ENCODE measurements at regions not wholly inside any gene's neighbourhood (a gene's known extent, or its start where the extent isn't known, plus 50 kb on each side); places are given as distances from the start of the nearest gene placed in this dataset.

DNA sequence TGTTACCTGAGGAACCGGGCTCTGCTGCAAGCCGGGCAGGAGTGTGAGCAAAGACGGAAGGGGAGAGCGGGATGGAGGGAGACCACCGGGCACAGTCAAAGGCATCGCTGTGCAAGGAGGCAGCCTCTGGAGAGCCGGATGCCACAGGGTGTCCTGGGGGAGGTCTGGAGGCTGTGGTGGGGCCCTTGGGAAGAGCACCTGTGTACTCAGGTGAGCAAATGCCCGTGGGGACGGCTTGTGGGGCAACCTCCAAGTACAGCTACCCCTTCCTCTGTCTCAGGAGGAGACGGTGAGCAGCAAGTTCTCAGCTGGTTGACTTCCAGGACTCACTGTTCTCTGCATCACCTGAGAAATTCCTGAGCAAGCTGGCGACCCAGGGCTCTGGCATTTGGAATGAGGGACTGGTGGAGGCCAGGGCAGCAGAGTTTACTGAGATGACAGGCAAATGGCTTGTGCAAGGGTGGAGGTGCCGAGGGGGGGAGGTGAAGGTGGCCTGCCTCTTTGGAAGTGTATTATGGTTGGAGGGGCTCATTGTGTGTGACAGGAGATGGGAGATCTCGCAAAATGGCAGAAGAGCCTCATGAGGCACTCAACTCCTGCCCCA is 345.2 kb upstream of the SHH start:
- Histone ChIP-seq H3K4me1 (no peaks in the 10 kb centered on the region), H3K27me3 (0 out of 2 replicates have a peak, but pooled peaks cover 7% of the 10 kb centered on the region), H3K9me3 (replicated peaks) (no peaks in the 10 kb centered on the region), H3K4me3 (no peak overlapping the region), H3K27ac (no peak overlapping the region), H3K36me3 (no peaks in the 10 kb centered on the region)
- no peak for DNase-seq

DNA sequence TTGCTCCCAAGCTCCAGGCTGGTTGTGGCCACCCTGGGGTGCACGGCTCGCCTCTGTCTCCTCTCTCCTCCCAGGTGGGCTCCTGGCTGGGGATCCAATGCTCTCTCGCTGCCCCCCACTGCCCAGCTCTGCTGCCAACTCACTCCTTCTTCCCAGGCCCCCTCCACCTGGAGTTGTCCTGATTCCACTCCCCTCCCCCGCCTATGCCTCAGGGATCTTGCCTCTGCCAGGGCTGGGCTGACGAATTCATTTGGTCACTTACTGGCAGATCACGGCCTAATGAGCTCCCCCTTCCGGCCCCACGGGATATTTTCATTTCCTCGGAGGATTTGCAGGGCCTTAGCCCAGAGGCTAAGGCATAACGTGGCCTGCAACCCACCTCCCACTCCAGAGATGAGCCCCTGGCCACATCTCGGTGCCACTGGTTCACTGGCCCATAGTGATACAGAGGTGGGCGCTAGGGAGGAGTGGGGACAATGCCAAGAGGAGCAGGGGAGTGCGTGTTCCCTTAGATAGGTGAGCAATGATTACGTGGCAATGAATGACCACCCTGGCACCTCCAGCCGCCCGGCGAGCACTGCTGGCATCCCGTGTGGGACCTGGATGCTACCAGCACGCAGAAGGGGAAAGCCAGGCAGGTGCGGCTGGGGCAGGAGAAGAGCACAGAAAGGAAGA is 344.6 kb upstream of the SHH start:
- no peaks in the 10 kb centered on the region for H3K9me3 ChIP-seq (replicated peaks)

DNA sequence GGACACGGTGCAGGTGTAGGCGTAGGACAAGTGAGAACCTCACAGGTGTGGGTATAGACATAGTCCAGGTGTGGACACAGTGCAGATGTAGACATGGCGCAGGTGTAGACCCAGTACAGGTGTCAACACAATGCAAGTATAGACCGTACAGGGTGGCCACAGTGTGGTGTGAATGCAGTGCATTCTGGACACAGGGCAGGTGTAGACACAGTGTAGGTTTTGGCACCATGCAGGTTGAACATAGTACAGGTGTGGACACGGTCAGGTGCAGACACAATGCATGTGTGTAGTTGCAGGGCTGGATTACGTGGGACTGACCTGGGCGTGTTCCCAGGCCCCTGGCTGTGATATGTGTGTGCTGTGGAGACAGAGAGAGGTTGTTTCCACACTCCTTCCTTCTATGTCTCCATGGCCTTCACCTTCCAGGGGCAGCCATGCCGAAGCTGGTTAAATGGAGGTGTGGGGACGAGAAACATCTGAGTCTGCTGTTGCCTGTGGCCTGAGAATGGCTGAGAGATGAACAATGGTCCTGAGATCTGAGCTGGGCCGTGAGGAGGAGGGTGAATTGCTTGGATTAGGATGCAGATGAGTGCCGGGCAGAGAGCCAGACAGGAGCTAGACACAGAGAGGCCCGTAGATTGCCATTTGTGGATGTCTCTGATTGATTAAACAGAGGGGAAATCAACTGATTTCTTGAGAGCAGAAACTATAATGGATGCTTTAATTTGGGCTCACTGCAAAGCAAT is 343.9 kb upstream of the SHH start:
- no peak for DNase-seq
- Histone ChIP-seq H3K36me3 (no peaks in the 10 kb centered on the region), H3K27ac (no peak overlapping the region), H3K27me3 (0 out of 2 replicates have a peak, but pooled peaks cover 7% of the 10 kb centered on the region), H3K4me1 (no peaks in the 10 kb centered on the region), H3K4me3 (no peak overlapping the region), H3K9me3 (replicated peaks) (no peaks in the 10 kb centered on the region)

More for the DNA sequence above, 344.6 kb upstream of the SHH start:
- Histone ChIP-seq H3K27ac (no peak overlapping the region), H3K4me1 (no peaks in the 10 kb centered on the region), H3K36me3 (no peaks in the 10 kb centered on the region), H3K27me3 (0 out of 2 replicates have a peak, but pooled peaks cover 7% of the 10 kb centered on the region), H3K4me3 (no peak overlapping the region)
- peak in 1 of 2 experiments; percentile 42 for DNase-seq

DNA sequence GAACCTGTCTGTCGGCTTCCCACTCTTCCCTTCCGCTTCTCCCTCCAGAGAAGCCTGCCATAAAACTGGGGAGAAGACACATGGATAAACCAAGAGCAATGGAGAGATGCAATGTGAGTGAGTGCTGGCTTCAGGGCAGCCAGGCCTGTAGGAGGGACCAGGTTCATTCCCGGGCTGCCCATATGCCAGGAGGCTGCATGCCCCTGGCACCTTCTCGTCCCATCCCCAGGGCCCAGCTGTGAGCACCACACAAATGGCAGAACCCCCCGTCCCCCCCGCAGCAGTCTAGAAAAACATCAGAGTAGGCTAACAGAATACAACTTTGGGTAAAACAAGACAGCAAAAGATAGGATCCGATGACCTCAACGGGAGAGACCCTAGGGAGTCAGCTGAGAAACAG is 341.3 kb upstream of the SHH start:
- Histone ChIP-seq H3K9me3 (replicated peaks) (no peaks in the 10 kb centered on the region), H3K4me3 (no peak overlapping the region), H3K36me3 (no peaks in the 10 kb centered on the region), H3K27ac (no peak overlapping the region), H3K4me1 (no peaks in the 10 kb centered on the region), H3K27me3 (0 out of 2 replicates have a peak, but pooled peaks cover 10% of the 10 kb centered on the region)
- no peak for DNase-seq

DNA sequence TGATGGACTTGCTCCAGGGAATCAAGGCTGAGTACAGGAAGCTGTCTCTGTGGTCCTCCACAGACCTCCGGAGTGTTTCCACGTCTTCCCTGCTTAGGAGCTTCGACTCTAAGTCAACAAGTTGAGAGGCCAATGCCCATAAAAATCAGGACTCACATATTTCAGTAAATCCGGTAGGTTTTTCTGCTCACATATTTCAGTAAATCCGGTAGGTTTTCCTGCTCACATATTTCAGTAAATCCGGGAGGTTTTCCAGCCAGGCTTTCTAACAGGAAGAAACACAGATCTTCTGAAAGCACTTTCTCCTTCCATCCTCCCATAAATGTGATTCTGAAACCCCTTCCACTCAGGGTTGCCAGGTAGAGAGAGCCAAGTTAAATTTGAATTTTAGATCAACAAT is 340.1 kb upstream of the SHH start:
- no peaks in the 10 kb centered on the region for H3K4me1 ChIP-seq

DNA sequence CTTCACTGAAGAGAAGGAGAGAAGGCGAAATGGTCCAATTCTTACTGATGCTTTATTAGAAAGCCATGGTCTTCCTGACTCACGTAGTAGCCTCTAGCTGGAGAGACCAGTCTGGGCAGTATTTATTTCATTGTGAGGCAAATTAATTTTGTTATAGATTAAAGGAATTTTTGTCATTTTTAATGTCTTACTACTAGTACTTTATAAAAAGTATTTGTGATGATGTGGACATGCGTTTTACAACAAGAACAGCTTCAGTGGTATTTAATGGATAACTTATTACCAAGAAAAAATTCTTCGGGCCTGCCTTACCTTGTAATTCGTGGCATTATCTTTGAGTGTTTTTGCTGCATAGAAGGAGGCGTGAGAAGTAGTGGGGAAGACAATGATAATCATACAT is 339.4 kb upstream of the SHH start:
- H3K9me3 ChIP-seq (replicated peaks): no peaks in the 10 kb centered on the region
- DNase-seq: no peak
- no peaks in the 10 kb centered on the region for H3K4me1 ChIP-seq
- no peaks in the 10 kb centered on the region for H3K36me3 ChIP-seq
- H3K27me3 ChIP-seq: peaks cover 11% of the 10 kb centered on the region; the same call in 1 of the 2 replicates
- H3K4me3 ChIP-seq: no peak overlapping the region
- H3K27ac ChIP-seq: no peak overlapping the region

More for the DNA sequence above, 340.1 kb upstream of the SHH start:
- Histone ChIP-seq H3K27ac (no peak overlapping the region), H3K27me3 (0 out of 2 replicates have a peak, but pooled peaks cover 5% of the 10 kb centered on the region), H3K36me3 (no peaks in the 10 kb centered on the region), H3K9me3 (replicated peaks) (no peaks in the 10 kb centered on the region), H3K4me3 (no peak overlapping the region)
- no peak for DNase-seq

DNA sequence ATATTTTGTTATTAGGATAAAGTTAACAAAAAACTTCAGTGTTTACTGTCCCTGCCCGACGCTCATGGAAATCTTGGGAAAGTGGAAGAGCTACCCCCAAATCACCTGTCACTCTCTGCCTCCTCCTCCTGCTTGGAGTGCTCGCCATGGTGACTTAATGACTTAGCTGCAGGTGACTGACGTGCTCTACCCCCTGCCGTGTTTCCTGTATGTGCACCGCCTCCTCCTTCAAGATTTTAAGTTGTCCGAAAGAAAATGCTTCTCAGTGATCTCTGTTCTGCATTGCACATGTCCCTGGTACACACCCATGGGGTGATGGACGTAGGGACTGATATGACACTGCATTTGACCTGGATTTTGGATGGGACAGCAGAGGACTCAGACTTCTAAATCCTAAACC is 338.8 kb upstream of the SHH start:
- Histone ChIP-seq H3K9me3 (replicated peaks) (no peaks in the 10 kb centered on the region), H3K4me3 (no peak overlapping the region), H3K27ac (no peak overlapping the region), H3K27me3 (peaks cover 15% of the 10 kb centered on the region), H3K36me3 (no peaks in the 10 kb centered on the region), H3K4me1 (no peaks in the 10 kb centered on the region)
- no peak for DNase-seq

DNA sequence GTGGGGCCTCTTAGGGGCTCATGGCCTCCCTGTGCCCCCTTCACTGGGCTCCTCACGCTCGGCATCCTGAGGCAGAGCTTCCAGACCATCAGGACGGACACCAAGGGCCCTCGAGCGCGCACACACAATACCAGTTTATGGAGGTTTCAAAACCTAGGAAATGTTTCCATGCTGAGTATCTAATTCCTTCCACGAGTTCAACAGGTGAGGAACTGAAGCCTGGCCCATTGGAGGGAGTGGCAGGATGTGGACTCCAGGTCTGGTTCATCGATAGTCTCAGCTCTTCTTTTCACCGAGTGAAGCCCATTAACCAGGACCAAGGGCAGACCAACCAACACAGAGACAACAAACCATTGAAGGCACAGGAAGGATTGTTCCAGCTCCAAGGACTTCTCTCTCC is 336.7 kb upstream of the SHH start:
- no peak for DNase-seq
- no peaks in the 10 kb centered on the region for H3K4me1 ChIP-seq
- H3K9me3 ChIP-seq (replicated peaks): no peaks in the 10 kb centered on the region
- H3K4me3 ChIP-seq: no peak overlapping the region
- peaks cover 36% of the 10 kb centered on the region for H3K27me3 ChIP-seq
- no peak overlapping the region for H3K27ac ChIP-seq
- no peaks in the 10 kb centered on the region for H3K36me3 ChIP-seq

DNA sequence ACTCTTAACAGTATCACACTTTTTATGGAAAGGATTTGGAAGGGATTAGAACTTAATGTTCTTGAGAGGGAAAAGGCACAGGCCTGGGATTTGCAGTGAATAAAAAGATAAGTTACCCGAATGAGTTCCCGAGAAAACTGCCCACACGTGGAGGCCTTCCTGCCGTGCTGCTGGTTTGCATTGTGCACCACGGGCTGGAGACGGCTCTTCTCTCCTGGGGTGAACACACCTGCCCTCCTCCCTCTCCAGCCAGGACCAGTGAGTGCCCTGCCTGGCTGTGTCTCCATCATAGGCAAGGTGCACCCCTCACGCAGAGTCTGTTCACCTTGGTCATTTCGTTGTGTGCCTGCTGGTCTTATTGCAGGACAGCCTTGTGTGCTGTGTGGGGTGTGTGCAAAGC is 336.3 kb upstream of the SHH start:
- peaks cover 40% of the 10 kb centered on the region for H3K27me3 ChIP-seq
- DNase-seq: no peak
- H3K4me3 ChIP-seq: no peak overlapping the region
- H3K9me3 ChIP-seq (replicated peaks): no peaks in the 10 kb centered on the region
- H3K27ac ChIP-seq: no peak overlapping the region
- H3K4me1 ChIP-seq: no peaks in the 10 kb centered on the region
- H3K36me3 ChIP-seq: no peaks in the 10 kb centered on the region

DNA sequence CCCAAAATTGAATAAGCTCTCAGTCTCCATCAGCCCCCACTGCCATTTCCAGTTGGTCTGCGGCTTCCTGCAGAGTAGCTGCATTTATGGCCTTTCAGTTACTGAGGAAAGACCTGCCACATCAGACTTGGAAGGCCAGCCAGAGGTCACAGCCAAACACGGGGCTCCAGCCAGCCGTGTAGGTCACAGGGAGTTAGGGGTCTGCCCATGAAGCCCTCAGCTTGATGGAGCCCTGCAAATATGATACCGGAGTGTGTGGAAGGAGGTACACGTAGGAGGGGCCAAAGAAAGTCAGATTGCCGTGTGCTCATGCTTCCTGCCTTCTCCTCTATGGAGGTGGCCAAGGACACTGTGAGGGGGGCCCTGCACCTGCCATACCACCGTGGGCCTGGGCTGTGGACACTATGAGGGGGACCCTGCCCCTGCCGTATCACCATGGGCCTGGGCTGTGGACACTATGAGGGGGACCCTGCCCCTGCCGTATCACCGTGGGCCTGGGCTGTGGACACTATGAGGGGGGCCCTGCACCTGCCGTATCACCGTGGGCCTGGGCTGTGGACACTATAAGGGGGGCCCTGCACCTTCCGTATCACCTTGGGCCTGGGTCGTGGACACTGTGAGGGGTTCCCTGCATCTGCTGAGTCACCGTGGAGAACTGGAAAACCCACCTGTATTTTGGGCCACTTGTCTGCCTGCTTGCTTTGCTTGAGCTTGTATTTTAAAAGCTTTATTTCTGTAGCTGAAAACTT is 335.7 kb upstream of the SHH start:
- no peaks in the 10 kb centered on the region for H3K4me1 ChIP-seq
- no peak for DNase-seq
- H3K4me3 ChIP-seq: no peak overlapping the region
- no peak overlapping the region for H3K27ac ChIP-seq
- H3K9me3 ChIP-seq (replicated peaks): no peaks in the 10 kb centered on the region
- no peaks in the 10 kb centered on the region for H3K36me3 ChIP-seq
- peaks cover 45% of the 10 kb centered on the region for H3K27me3 ChIP-seq

DNA sequence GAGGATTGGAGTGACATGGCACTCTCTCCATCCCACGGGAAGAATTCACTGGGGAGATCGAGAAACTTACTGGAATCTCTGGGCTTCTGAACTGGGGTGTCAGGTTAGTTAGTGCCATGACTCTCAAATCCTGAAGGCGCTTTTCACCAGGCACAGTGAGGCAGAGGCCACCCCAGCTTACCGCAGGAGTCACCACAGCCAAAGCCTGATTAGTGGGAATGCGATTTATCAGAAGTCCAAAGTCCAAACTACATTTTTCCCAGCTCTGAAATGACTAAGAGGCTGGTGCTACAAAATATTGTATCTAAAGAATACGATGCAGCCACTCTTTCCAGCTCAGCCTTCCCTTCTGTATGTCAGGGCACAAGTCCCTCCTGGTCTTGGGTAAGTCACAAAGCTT is 334.8 kb upstream of the SHH start:
- H3K27me3 ChIP-seq: peaks cover 46% of the 10 kb centered on the region
- no peak for DNase-seq

DNA sequence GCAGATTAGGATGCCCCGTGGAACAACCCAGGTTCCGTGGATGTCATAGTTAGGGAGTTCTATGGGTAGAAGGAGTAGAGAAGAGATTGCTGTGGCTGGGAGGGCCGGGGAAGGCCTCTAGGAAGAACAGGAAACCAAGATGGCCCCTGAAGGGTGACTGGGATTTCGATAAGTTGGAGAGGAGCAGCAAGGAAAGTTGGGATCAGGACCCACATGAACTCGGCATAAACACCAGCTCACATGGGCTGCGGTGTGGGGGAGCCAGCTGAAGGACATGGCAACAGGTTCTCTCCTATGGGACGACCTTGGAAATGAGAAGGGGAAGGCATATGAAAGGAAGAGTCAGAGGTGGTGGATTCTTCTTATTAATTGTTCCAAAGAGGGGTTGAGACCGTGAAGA is 333.7 kb upstream of the SHH start:
- Histone ChIP-seq H3K27me3 (peaks cover 55% of the 10 kb centered on the region), H3K27ac (no peak overlapping the region), H3K4me1 (no peaks in the 10 kb centered on the region), H3K9me3 (replicated peaks) (no peaks in the 10 kb centered on the region), H3K4me3 (no peak overlapping the region), H3K36me3 (no peaks in the 10 kb centered on the region)
- no peak for DNase-seq

More for the DNA sequence above, 334.8 kb upstream of the SHH start:
- no peaks in the 10 kb centered on the region for H3K4me1 ChIP-seq
- no peak overlapping the region for H3K27ac ChIP-seq
- no peaks in the 10 kb centered on the region for H3K36me3 ChIP-seq
- H3K4me3 ChIP-seq: no peak overlapping the region
- no peaks in the 10 kb centered on the region for H3K9me3 ChIP-seq (replicated peaks)

DNA sequence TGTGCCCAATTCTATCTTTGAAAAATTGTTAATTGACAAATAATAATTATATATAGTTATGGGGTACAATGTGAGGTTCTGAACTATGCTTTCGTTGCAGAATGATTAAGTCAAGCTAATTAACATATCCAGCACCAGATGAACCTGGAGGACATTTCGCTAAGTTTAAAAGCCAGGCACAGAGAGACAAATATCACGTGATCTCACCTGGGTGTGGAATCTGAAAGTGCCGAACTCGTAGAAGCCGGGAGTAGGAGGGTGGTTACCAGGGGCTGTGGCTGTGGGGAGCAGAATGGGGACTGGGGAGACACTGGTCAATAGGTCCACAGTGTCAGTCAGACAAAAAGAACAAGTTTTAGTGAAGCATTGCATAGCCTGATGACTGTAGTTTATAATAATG is 332.9 kb upstream of the SHH start:
- H3K27ac ChIP-seq: no peak overlapping the region
- peaks cover 3% of the 10 kb centered on the region; the same call in 1 of the 2 replicates for H3K4me1 ChIP-seq
- no peak for DNase-seq
- H3K36me3 ChIP-seq: no peaks in the 10 kb centered on the region
- no peaks in the 10 kb centered on the region for H3K9me3 ChIP-seq (replicated peaks)
- H3K27me3 ChIP-seq: peaks cover 55% of the 10 kb centered on the region
- no peak overlapping the region for H3K4me3 ChIP-seq

DNA sequence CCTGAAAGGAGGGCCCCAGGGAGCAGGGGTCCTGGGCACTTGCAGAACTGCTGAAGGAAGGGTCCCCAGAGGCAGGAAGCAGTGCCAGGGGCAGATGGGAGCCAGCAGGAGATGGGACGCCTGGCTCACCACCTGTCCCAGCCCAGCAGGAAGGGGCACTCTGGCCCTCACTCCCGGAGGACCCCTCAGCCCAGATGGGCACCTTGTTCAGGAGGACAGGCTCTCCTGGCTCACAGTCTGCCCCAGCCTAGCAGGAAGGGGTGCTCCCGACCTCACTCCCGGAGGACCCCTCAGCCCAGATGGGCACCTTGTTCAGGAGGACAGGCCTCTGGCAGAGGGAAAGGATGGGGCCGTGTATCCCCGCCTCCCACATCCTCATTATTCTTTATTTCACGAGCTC is 331.4 kb upstream of the SHH start:
- H3K36me3 ChIP-seq: no peaks in the 10 kb centered on the region

DNA sequence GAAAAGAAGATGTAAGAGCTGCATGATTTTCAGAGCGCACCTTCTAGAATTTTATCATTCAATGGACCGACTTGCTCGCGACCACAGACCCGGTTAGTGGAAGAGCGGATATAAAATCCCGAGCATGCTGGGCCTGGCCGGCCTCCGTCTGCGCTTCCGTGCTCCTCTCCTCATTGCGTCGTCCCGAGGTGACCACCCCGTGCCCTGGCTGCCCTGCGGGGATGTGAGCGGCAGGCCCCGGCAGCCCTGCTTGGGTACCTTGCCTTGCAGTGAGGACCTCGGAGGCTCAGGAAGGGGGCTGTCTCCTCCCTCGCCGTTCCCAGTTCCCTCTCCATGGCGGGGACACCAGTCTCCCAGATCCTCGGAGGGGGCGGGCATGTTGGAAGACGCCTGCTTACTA is 330.9 kb upstream of the SHH start:
- Histone ChIP-seq H3K27me3 (peaks cover 49% of the 10 kb centered on the region), H3K9me3 (replicated peaks) (no peaks in the 10 kb centered on the region), H3K4me3 (no peak overlapping the region), H3K36me3 (no peaks in the 10 kb centered on the region), H3K4me1 (peaks cover 3% of the 10 kb centered on the region; the same call in 1 of the 2 replicates), H3K27ac (no peak overlapping the region)
- DNase-seq: no peak

More for the DNA sequence above, 331.4 kb upstream of the SHH start:
- H3K27ac ChIP-seq: no peak overlapping the region
- H3K9me3 ChIP-seq (replicated peaks): no peaks in the 10 kb centered on the region
- H3K4me3 ChIP-seq: no peak overlapping the region
- H3K27me3 ChIP-seq: peaks cover 49% of the 10 kb centered on the region
- peaks cover 3% of the 10 kb centered on the region; the same call in 1 of the 2 replicates for H3K4me1 ChIP-seq
- no peak for DNase-seq

All from SJCRH30 (cell line).